Neural cell (in vitro differentiated cells): ENCODE measurements at regions not wholly inside any gene's neighbourhood (a gene's known extent, or its start where the extent isn't known, plus 50 kb on each side); places are given as distances from the start of the nearest gene placed in this dataset.

Experiments used
- EP300 ChIP-seq: fragments of 450-650 bp; conservative IDR thresholded peaks from 2 replicates; pipeline ENCODE4 v1.6.1; 2014; ENCODE audit warnings: antibody characterized with exemption, mild to moderate bottlenecking, moderate library complexity; ENCODE audit not compliant: poor library complexity, severe bottlenecking
- EZH2 ChIP-seq: fragments of 200-600, 300-800 bp; shearing (Covaris generic), sonication (generic); IDR thresholded peaks from 2 replicates; pipeline ENCODE4 v1.6.1; 2014; ENCODE audit warnings: antibody characterized with exemption, low read length, borderline replicate concordance, mild to moderate bottlenecking; ENCODE audit not compliant: insufficient read depth, poor library complexity, severe bottlenecking
- POLR2AphosphoS5 ChIP-seq: IDR thresholded peaks from 2 replicates; pipeline ENCODE4 v1.6.1; 2012
- RAD21 ChIP-seq: fragments of 450-650 bp; conservative IDR thresholded peaks from 2 replicates; pipeline ENCODE4 v1.6.1; 2014; ENCODE audit warnings: antibody characterized with exemption, mild to moderate bottlenecking, moderate library complexity
- SMC3 ChIP-seq: fragments of 450-650 bp; conservative IDR thresholded peaks from 2 replicates; pipeline ENCODE4 v1.6.1; 2014; ENCODE audit warnings: antibody characterized with exemption, mild to moderate bottlenecking, moderate library complexity; ENCODE audit not compliant: poor library complexity
- TAF1 ChIP-seq: IDR thresholded peaks from 2 replicates; pipeline ENCODE4 v1.6.1; 2012; ENCODE audit warnings: low read depth
- TF ChIP-seq, protein P1 (sequence below): fragments of 450-650 bp; IDR thresholded peaks from 2 replicates; pipeline ENCODE4 v1.5.1; 2014; ENCODE audit warnings: antibody characterized with exemption, mild to moderate bottlenecking, moderate library complexity; ENCODE audit not compliant: poor library complexity, severe bottlenecking

DNA sequence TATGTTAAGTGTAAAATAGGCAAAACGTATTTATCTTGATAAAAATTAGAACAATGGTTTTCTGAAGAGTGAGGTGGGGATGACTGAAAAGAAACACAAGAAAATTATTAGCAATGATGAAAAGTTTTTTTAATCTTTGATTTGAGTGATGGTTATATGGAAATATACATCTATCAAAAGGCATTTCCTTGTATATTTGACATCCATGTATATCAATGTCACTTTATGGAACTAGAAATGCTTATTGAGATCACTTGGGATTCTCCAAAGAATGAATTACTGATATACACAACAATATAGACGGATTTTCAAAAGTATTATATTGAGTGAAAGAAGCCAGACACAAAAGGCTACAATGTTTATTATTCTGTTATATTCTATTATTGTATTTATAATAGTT, 1042.0 kb upstream of the POT1 start:
- TF ChIP-seq TAF1, result no peak
- TF ChIP-seq, protein P1, sequence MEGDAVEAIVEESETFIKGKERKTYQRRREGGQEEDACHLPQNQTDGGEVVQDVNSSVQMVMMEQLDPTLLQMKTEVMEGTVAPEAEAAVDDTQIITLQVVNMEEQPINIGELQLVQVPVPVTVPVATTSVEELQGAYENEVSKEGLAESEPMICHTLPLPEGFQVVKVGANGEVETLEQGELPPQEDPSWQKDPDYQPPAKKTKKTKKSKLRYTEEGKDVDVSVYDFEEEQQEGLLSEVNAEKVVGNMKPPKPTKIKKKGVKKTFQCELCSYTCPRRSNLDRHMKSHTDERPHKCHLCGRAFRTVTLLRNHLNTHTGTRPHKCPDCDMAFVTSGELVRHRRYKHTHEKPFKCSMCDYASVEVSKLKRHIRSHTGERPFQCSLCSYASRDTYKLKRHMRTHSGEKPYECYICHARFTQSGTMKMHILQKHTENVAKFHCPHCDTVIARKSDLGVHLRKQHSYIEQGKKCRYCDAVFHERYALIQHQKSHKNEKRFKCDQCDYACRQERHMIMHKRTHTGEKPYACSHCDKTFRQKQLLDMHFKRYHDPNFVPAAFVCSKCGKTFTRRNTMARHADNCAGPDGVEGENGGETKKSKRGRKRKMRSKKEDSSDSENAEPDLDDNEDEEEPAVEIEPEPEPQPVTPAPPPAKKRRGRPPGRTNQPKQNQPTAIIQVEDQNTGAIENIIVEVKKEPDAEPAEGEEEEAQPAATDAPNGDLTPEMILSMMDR, result no peak
- peak; percentile 91 for TF ChIP-seq EP300
- TF ChIP-seq RAD21, result no peak
- TF ChIP-seq SMC3, result no peak
- TF ChIP-seq POLR2AphosphoS5, result peak; percentile 57
- no peak for TF ChIP-seq EZH2
